ENCODE measurements at regions not wholly inside any gene's neighbourhood (a gene's known extent, or its start where the extent isn't known, plus 50 kb on each side); places are given as distances from the start of the nearest gene placed in this dataset.

GRCh38 chr4:177511611-177512010, 69.4 kb upstream of the AGA start:
- no peak for TF ChIP-seq CTCF (IDR thresholded peaks at IDR 0.05)
- TF ChIP-seq POLR2A (IDR thresholded peaks at IDR 0.05) = no peak
